ENCODE measurements at regions not wholly inside any gene's neighbourhood (a gene's known extent, or its start where the extent isn't known, plus 50 kb on each side); places are given as distances from the start of the nearest gene placed in this dataset.
A peak's percentile ranks its signal among the peaks of the same experiment; 100 is the strongest.

- H3K4me3 ChIP-seq (replicated peaks in 1 of 2; ENCODE audit: low read depth in 2 of 2, low read length in 2 of 2), result no peak overlapping the region
- TF ChIP-seq CTCF (IDR thresholded peaks at IDR 0.05; ENCODE audit: low read depth, low read length), result no peak
- DNase-seq (ENCODE audit: low read depth in 2 of 2), result no peak
Measured at GRCh38 chr1:232114985-232115384, 488.4 kb downstream of the DISC1 start.

GRCh38 chr1:232112076-232112475, 485.5 kb downstream of the DISC1 start:
- no peak for DNase-seq (ENCODE audit: low read depth in 2 of 2)
- H3K4me3 ChIP-seq (replicated peaks in 1 of 2; ENCODE audit: low read depth in 2 of 2, low read length in 2 of 2), result no peak overlapping the region
- no peak for TF ChIP-seq CTCF (IDR thresholded peaks at IDR 0.05; ENCODE audit: low read depth, low read length)

- TF ChIP-seq CTCF (IDR thresholded peaks at IDR 0.05; ENCODE audit: low read depth, low read length), result no peak
- no peak for DNase-seq (ENCODE audit: low read depth in 2 of 2)
- no peak overlapping the region for H3K4me3 ChIP-seq (replicated peaks in 1 of 2; ENCODE audit: low read depth in 2 of 2, low read length in 2 of 2)
Measured at GRCh38 chr1:232111611-232112010, 485.0 kb downstream of the DISC1 start.

- TF ChIP-seq CTCF (IDR thresholded peaks at IDR 0.05; ENCODE audit: low read depth, low read length), result no peak
- peak in 1 of 2 donors; percentile 29 for DNase-seq (ENCODE audit: low read depth in 2 of 2)
- H3K4me3 ChIP-seq (replicated peaks in 1 of 2; ENCODE audit: low read depth in 2 of 2, low read length in 2 of 2), result no peak overlapping the region
Measured at GRCh38 chr1:232110281-232111090, 483.9 kb downstream of the DISC1 start.

GRCh38 chr1:232109391-232109790, 482.8 kb downstream of the DISC1 start:
- DNase-seq (ENCODE audit: low read depth in 2 of 2), result no peak
- no peak for TF ChIP-seq CTCF (IDR thresholded peaks at IDR 0.05; ENCODE audit: low read depth, low read length)
- no peak overlapping the region for H3K4me3 ChIP-seq (replicated peaks in 1 of 2; ENCODE audit: low read depth in 2 of 2, low read length in 2 of 2)

GRCh38 chr1:232108598-232108997, 482.0 kb downstream of the DISC1 start:
- H3K4me3 ChIP-seq (replicated peaks in 1 of 2; ENCODE audit: low read depth in 2 of 2, low read length in 2 of 2), result no peak overlapping the region
- no peak for DNase-seq (ENCODE audit: low read depth in 2 of 2)
- TF ChIP-seq CTCF (IDR thresholded peaks at IDR 0.05; ENCODE audit: low read depth, low read length), result no peak

- TF ChIP-seq CTCF (IDR thresholded peaks at IDR 0.05; ENCODE audit: low read depth, low read length), result no peak
- no peak overlapping the region for H3K4me3 ChIP-seq (replicated peaks in 1 of 2; ENCODE audit: low read depth in 2 of 2, low read length in 2 of 2)
- no peak for DNase-seq (ENCODE audit: low read depth in 2 of 2)
Measured at GRCh38 chr1:232106415-232106814, 479.8 kb downstream of the DISC1 start.

All from cardiac fibroblast (primary cell).